ENCODE measurements at regions not wholly inside any gene's neighbourhood (a gene's known extent, or its start where the extent isn't known, plus 50 kb on each side); places are given as distances from the start of the nearest gene placed in this dataset.

DNA sequence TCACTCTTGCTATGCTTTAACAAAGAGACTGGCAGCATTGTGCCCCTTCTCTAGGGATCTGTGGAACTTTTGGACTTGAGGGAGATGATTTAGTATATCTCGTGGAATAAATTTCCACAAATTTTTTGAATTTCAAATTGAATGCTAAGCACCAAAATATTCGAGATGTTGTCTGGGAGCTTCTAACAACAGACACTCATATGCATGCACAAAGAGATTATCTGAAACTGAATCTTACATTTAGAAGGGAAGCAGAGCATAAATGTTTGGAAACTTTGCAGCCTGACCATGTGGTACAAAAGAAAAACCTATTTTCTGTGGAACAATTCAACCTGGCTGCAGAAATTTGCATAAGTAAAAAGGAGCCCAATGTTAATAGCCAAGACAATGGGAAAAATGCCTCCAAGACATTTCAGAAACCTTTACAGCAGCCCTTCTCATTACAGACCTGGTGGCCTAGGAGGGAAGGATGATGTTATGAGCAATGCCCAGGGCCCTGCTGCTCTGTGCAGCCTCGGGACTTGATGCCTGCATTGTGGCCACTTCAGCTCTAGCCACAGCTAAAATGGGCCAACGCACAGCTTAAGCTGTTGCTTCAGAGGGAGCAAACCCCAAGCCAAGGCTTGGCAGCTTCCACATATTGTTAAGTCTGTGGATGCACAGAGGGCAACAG is 285.8 kb upstream of the FAM174A start:
- POLR2A ChIA-PET: no interaction called here
- peaks cover 5% of the 10 kb centered on the region for H3K4me1 Mint-ChIP-seq
- peak; percentile 43; the same call in 1 of the 2 replicates for ATAC-seq
- no peak overlapping the region for H3K4me3 Mint-ChIP-seq
- H3K27ac Mint-ChIP-seq: no peak overlapping the region
- H3K36me3 Mint-ChIP-seq: no peaks in the 10 kb centered on the region
- DNase-seq (ENCODE audit: low spot score): no peak
- H3K27me3 Mint-ChIP-seq (ENCODE audit: low read depth): no peaks in the 10 kb centered on the region
- H3K9me3 Mint-ChIP-seq: peaks cover 12% of the 10 kb centered on the region
- TF ChIP-seq NFE2L1 (CRISPR knock-in tag; IDR thresholded peaks at IDR 0.05): no peak
- no peak for TF ChIP-seq NFYB (CRISPR knock-in tag; conservative IDR thresholded peaks at IDR 0.05; ENCODE audit: low read depth)
- TF ChIP-seq ZNF671 (CRISPR knock-in tag; IDR thresholded peaks at IDR 0.05): no peak
- no peak for TF ChIP-seq CREB1 (CRISPR knock-in tag; IDR thresholded peaks at IDR 0.05)
- TF ChIP-seq, protein P1, sequence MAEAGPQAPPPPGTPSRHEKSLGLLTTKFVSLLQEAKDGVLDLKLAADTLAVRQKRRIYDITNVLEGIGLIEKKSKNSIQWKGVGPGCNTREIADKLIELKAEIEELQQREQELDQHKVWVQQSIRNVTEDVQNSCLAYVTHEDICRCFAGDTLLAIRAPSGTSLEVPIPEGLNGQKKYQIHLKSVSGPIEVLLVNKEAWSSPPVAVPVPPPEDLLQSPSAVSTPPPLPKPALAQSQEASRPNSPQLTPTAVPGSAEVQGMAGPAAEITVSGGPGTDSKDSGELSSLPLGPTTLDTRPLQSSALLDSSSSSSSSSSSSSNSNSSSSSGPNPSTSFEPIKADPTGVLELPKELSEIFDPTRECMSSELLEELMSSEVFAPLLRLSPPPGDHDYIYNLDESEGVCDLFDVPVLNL (CRISPR knock-in tag; IDR thresholded peaks at IDR 0.05; ENCODE audit: borderline replicate concordance, low read depth): no peak
- TF ChIP-seq NR2C2 (CRISPR knock-in tag; IDR thresholded peaks at IDR 0.05): no peak
- TF ChIP-seq, protein P2, sequence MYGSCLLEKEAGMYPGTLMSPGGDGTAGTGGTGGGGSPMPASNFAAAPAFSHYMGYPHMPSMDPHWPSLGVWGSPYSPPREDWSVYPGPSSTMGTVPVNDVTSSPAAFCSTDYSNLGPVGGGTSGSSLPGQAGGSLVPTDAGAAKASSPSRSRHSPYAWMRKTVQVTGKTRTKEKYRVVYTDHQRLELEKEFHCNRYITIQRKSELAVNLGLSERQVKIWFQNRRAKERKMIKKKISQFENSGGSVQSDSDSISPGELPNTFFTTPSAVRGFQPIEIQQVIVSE (CRISPR knock-in tag; IDR thresholded peaks at IDR 0.05; ENCODE audit: borderline replicate concordance): no peak
- TF ChIP-seq ATF2 (CRISPR knock-in tag; IDR thresholded peaks at IDR 0.05; ENCODE audit: borderline replicate concordance, low read depth): no peak
- CTCF ChIA-PET: no interaction called here

DNA sequence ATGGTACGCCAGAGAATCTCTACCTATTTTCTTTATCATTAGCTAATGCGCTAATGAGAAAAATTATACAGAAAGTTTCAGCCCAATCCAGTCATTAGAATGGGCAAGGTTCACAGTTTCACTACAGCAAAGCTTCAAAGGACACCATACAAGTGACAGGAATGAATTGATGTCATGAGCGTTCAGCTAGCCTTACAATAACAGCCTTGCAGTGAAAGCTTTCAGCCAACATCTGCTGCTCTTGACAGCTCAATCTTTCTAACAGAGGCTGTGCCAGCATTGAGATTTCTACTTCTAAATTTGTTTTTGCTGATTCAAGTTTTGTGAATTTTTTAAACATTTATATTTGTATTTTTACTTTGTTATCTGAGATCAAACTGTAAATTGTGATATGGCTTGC is 302.4 kb upstream of the FAM174A start:
- H3K4me1 Mint-ChIP-seq: peaks cover 4% of the 10 kb centered on the region
- ChIA-PET CTCF (no interaction called here), POLR2A (no interaction called here)
- no peaks in the 10 kb centered on the region for H3K27me3 Mint-ChIP-seq (ENCODE audit: low read depth)
- H3K36me3 Mint-ChIP-seq: no peaks in the 10 kb centered on the region
- ATAC-seq (no peak), DNase-seq (ENCODE audit: low spot score) (no peak)
- TF ChIP-seq, protein P3, sequence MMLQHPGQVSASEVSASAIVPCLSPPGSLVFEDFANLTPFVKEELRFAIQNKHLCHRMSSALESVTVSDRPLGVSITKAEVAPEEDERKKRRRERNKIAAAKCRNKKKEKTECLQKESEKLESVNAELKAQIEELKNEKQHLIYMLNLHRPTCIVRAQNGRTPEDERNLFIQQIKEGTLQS (CRISPR knock-in tag; conservative IDR thresholded peaks at IDR 0.05): no peak
- no peak overlapping the region for H3K27ac Mint-ChIP-seq
- no peaks in the 10 kb centered on the region for H3K9me3 Mint-ChIP-seq
- no peak overlapping the region for H3K4me3 Mint-ChIP-seq

DNA sequence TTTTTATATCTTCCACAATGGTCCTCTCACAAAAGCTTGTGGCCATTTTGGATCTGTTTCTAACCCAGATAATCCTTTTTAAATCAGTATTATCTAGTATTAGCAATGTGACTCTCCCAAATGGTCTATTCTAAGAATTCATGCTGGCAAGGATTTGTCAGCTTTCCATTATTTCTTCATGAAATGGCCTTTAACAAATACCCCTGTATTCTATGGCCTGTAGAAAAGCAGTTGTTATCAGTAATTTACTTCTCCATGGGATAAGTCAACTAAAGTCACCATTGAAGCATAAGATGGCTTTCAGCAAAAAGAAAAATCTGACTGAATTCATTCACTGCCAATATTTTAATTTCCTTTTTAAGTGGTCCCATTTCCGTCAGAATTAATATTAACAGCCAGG is 346.4 kb upstream of the FAM174A start:
- CTCF ChIA-PET: no interaction called here
- Mint-ChIP-seq H3K27me3 (ENCODE audit: low read depth) (no peaks in the 10 kb centered on the region), H3K4me1 (peaks cover 6% of the 10 kb centered on the region), H3K9me3 (no peaks in the 10 kb centered on the region), H3K4me3 (no peak overlapping the region), H3K27ac (no peak overlapping the region), H3K36me3 (no peaks in the 10 kb centered on the region)
- no peak for DNase-seq (ENCODE audit: low spot score)
- POLR2A ChIA-PET: no interaction called here
- TF ChIP-seq, protein P2 (CRISPR knock-in tag; IDR thresholded peaks at IDR 0.05; ENCODE audit: borderline replicate concordance): no peak
- TF ChIP-seq MXD4 (CRISPR knock-in tag; IDR thresholded peaks at IDR 0.05; ENCODE audit: borderline replicate concordance): no peak
- TF ChIP-seq NR2C2 (CRISPR knock-in tag; IDR thresholded peaks at IDR 0.05): no peak
- TF ChIP-seq, protein P4, sequence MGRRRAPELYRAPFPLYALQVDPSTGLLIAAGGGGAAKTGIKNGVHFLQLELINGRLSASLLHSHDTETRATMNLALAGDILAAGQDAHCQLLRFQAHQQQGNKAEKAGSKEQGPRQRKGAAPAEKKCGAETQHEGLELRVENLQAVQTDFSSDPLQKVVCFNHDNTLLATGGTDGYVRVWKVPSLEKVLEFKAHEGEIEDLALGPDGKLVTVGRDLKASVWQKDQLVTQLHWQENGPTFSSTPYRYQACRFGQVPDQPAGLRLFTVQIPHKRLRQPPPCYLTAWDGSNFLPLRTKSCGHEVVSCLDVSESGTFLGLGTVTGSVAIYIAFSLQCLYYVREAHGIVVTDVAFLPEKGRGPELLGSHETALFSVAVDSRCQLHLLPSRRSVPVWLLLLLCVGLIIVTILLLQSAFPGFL (CRISPR knock-in tag; IDR thresholded peaks at IDR 0.05; ENCODE audit: borderline replicate concordance): no peak
- no peak for TF ChIP-seq ZNF263 (CRISPR knock-in tag; IDR thresholded peaks at IDR 0.05; ENCODE audit: low read depth)
- no peak for TF ChIP-seq ATF2 (CRISPR knock-in tag; IDR thresholded peaks at IDR 0.05; ENCODE audit: borderline replicate concordance, low read depth)
- TF ChIP-seq ZBTB21 (CRISPR knock-in tag; IDR thresholded peaks at IDR 0.05; ENCODE audit: borderline replicate concordance): no peak
- no peak for TF ChIP-seq NR1H2 (CRISPR knock-in tag; IDR thresholded peaks at IDR 0.05)
- ATAC-seq: no peak

Data from WTC11 (cell line).